BJ (cell line): ENCODE measurements at regions not wholly inside any gene's neighbourhood (a gene's known extent, or its start where the extent isn't known, plus 50 kb on each side); places are given as distances from the start of the nearest gene placed in this dataset.

ENCODE experiments used
- CTCF ChIA-PET: fragments of 350-600 bp; formaldehyde crosslinking; extraction: SDS; loops from one replicate; lab custom pipeline; 2021; ENCODE audit warnings: antibody characterized with exemption, inconsistent platforms; lab: Yijun Ruan, JAX
- POLR2A ChIA-PET: fragments of 300-600 bp; sonication (Branson Sonifier 250); formaldehyde crosslinking; extraction: SDS; loops from one replicate; lab custom pipeline; 2021; ENCODE audit warnings: antibody characterized with exemption; lab: Charles Lee
- DNase-seq: peaks from one replicate; pipeline ENCODE4 v3.0.0-alpha.2; 2011; ENCODE audit warnings: low read depth
- H3K27me3 ChIP-seq: 2 replicates; pipeline ENCODE4 v1.6.0; 2011; ENCODE audit warnings: low read length; ENCODE audit not compliant: control insufficient read depth, insufficient read depth
- H3K36me3 ChIP-seq: 2 replicates; pipeline ENCODE4 v1.5.1; 2011; ENCODE audit warnings: low read length; ENCODE audit not compliant: control insufficient read depth, insufficient read depth
- H3K4me3 ChIP-seq: 2 replicates; pipeline ENCODE4 v1.5.1; 2011; ENCODE audit warnings: low read depth, mild to moderate bottlenecking, control low read depth, low read length
- CTCF ChIP-seq: IDR thresholded peaks from 2 replicates; pipeline ENCODE4 v1.5.1; 2011; ENCODE audit warnings: low read depth, mild to moderate bottlenecking, control low read depth, inconsistent platforms, low read length, moderate library complexity; ENCODE audit not compliant: insufficient read depth

GRCh38 chr1:80101159-80101558 lies 1094.6 kb upstream of the ADGRL4 start:
- POLR2A ChIA-PET: no interaction called here
- Histone ChIP-seq H3K36me3 (no peaks in the 10 kb centered on the region), H3K27me3 (no peaks in the 10 kb centered on the region), H3K4me3 (no peak overlapping the region)
- CTCF ChIA-PET: no interaction called here
- TF ChIP-seq CTCF: no peak
- no peak for DNase-seq

GRCh38 chr1:80099713-80100112 lies 1093.2 kb upstream of the ADGRL4 start:
- no peak overlapping the region for H3K4me3 ChIP-seq
- H3K36me3 ChIP-seq: no peaks in the 10 kb centered on the region
- H3K27me3 ChIP-seq: no peaks in the 10 kb centered on the region
- ChIA-PET CTCF (no interaction called here), POLR2A (no interaction called here)
- TF ChIP-seq CTCF: no peak
- DNase-seq: no peak

- Histone ChIP-seq H3K4me3 (no peak overlapping the region), H3K36me3 (no peaks in the 10 kb centered on the region), H3K27me3 (no peaks in the 10 kb centered on the region)
- CTCF ChIA-PET: no interaction called here
- POLR2A ChIA-PET: no interaction called here
- no peak for DNase-seq
- no peak for TF ChIP-seq CTCF
These were observed 1078.5 kb upstream of the ADGRL4 start for GRCh38 chr1:80085067-80085466.

- H3K4me3 ChIP-seq: no peak overlapping the region
- no peak for TF ChIP-seq CTCF
- ChIA-PET CTCF (interaction anchor here (0.6 kb wide), 1 partner anchor 282 kb away, joined by 3 read pairs; no protein-coding TSS in a partner anchor), POLR2A (no interaction called here)
- H3K27me3 ChIP-seq: no peaks in the 10 kb centered on the region
- no peak for DNase-seq
- H3K36me3 ChIP-seq: no peaks in the 10 kb centered on the region
These were observed 1077.4 kb upstream of the ADGRL4 start for GRCh38 chr1:80083892-80084291.

- TF ChIP-seq CTCF: no peak
- POLR2A ChIA-PET: no interaction called here
- no peak overlapping the region for H3K4me3 ChIP-seq
- no peaks in the 10 kb centered on the region for H3K27me3 ChIP-seq
- no peak for DNase-seq
- no peaks in the 10 kb centered on the region for H3K36me3 ChIP-seq
- CTCF ChIA-PET: no interaction called here
These were observed 1069.9 kb upstream of the ADGRL4 start for GRCh38 chr1:80076469-80076868.
